H9 (cell line): ENCODE measurements at regions not wholly inside any gene's neighbourhood (a gene's known extent, or its start where the extent isn't known, plus 50 kb on each side); places are given as distances from the start of the nearest gene placed in this dataset.

ENCODE experiments used
- DNase-seq: peaks from one replicate; pipeline ENCODE4 v3.0.0-alpha.2; 2017
- H2AFZ ChIP-seq: one replicate; pipeline ENCODE4 v1.6.1; 2013; ENCODE audit warnings: mild to moderate bottlenecking, low read length, control low read depth, moderate library complexity
- H2AK5ac ChIP-seq: 2 replicates; pipeline ENCODE4 v1.6.1; 2013; ENCODE audit warnings: low read length, control low read depth, mixed read lengths; ENCODE audit not compliant: insufficient read length
- H2BK120ac ChIP-seq: one replicate; pipeline ENCODE4 v1.6.1; 2013; ENCODE audit warnings: low read depth, mild to moderate bottlenecking, low read length, control low read depth, inconsistent platforms; ENCODE audit not compliant: poor library complexity, severe bottlenecking
- H2BK12ac ChIP-seq: 2 replicates; pipeline ENCODE4 v1.6.1; 2013; ENCODE audit warnings: low read length, control low read depth, mixed read lengths, low read depth; ENCODE audit not compliant: insufficient read length
- H2BK15ac ChIP-seq: 2 replicates; pipeline ENCODE4 v1.6.1; 2013; ENCODE audit warnings: low read depth, low read length, control low read depth
- H2BK20ac ChIP-seq: one replicate; pipeline ENCODE4 v1.6.1; 2013; ENCODE audit warnings: low read depth, mild to moderate bottlenecking, low read length, control low read depth, inconsistent platforms; ENCODE audit not compliant: poor library complexity, severe bottlenecking
- H2BK5ac ChIP-seq: 2 replicates; pipeline ENCODE4 v1.6.1; 2013; ENCODE audit warnings: low read length, control low read depth, mixed read lengths; ENCODE audit not compliant: insufficient read length
- H3K14ac ChIP-seq: 2 replicates; pipeline ENCODE4 v1.6.1; 2013; ENCODE audit warnings: low read length, control low read depth; ENCODE audit not compliant: insufficient read depth
- H3K18ac ChIP-seq: 2 replicates; pipeline ENCODE4 v1.6.1; 2013; ENCODE audit warnings: low read depth, mild to moderate bottlenecking, mixed read lengths, low read length, control low read depth; ENCODE audit not compliant: insufficient read length
- H3K23ac ChIP-seq: 2 replicates; pipeline ENCODE4 v1.6.1; 2013; ENCODE audit warnings: low read length, control low read depth, mixed read lengths, low read depth; ENCODE audit not compliant: insufficient read length
- H3K23me2 ChIP-seq: 2 replicates; pipeline ENCODE4 v1.6.1; 2013; ENCODE audit warnings: low read depth, mild to moderate bottlenecking, mixed read lengths, low read length, control low read depth; ENCODE audit not compliant: insufficient read length, poor library complexity, severe bottlenecking
- H3K27ac ChIP-seq: 2 replicates; pipeline ENCODE4 v1.5.1; 2013; ENCODE audit warnings: low read length, control low read depth, mixed read lengths, low read depth; ENCODE audit not compliant: insufficient read length
- H3K27me3 ChIP-seq: 2 replicates; pipeline ENCODE4 v1.6.1; 2013; ENCODE audit warnings: low read length, control low read depth, inconsistent platforms; ENCODE audit not compliant: insufficient read depth
- H3K4ac ChIP-seq: 2 replicates; pipeline ENCODE4 v1.6.1; 2013; ENCODE audit warnings: low read depth, mild to moderate bottlenecking, control low read depth, inconsistent platforms, low read length, moderate library complexity
- H3K4me1 ChIP-seq: 2 replicates; pipeline ENCODE4 v1.6.1; 2013; ENCODE audit warnings: low read length, control low read depth, inconsistent platforms; ENCODE audit not compliant: insufficient read depth
- H3K4me2 ChIP-seq: 2 replicates; pipeline ENCODE4 v1.6.1; 2013; ENCODE audit warnings: low read length, control low read depth, mixed read lengths; ENCODE audit not compliant: insufficient read length, insufficient read depth
- H3K56ac ChIP-seq: 2 replicates; pipeline ENCODE4 v1.6.1; 2013; ENCODE audit warnings: low read depth, mild to moderate bottlenecking, mixed read lengths, low read length, control low read depth; ENCODE audit not compliant: insufficient read length
- H3K79me1 ChIP-seq: 2 replicates; pipeline ENCODE4 v1.6.1; 2013; ENCODE audit warnings: low read depth, mild to moderate bottlenecking, moderate library complexity, low read length, control low read depth, inconsistent platforms; ENCODE audit not compliant: insufficient read depth, poor library complexity, severe bottlenecking
- H3K79me2 ChIP-seq: 2 replicates; pipeline ENCODE4 v1.6.1; 2013; ENCODE audit warnings: low read length, control low read depth, inconsistent platforms; ENCODE audit not compliant: insufficient read depth
- H3K9ac ChIP-seq: 2 replicates; pipeline ENCODE4 v1.6.1; 2013; ENCODE audit warnings: low read length, control low read depth, mixed read lengths; ENCODE audit not compliant: insufficient read length; ENCODE audit errors: extremely low read depth
- H3K9me3 ChIP-seq: one replicate; pipeline ENCODE4 v1.6.1; 2013; ENCODE audit warnings: low read depth, low read length, inconsistent platforms; ENCODE audit not compliant: control insufficient read depth
- H3T11ph ChIP-seq: one replicate; pipeline ENCODE4 v1.6.1; 2013; ENCODE audit warnings: mild to moderate bottlenecking, low read length, control low read depth, inconsistent platforms
- H4K20me1 ChIP-seq: one replicate; pipeline ENCODE4 v1.6.1; 2013; ENCODE audit not compliant: control insufficient read depth, insufficient read length, insufficient read depth
- H4K5ac ChIP-seq: 2 replicates; pipeline ENCODE4 v1.6.1; 2013; ENCODE audit warnings: low read depth, mild to moderate bottlenecking, mixed read lengths, low read length, control low read depth; ENCODE audit not compliant: insufficient read length
- H4K8ac ChIP-seq: replicated peaks from 2 replicates; pipeline ENCODE4 v1.6.1; 2013; ENCODE audit warnings: low read length, control low read depth, mixed read lengths, low read depth; ENCODE audit not compliant: insufficient read length
- H4K91ac ChIP-seq: 2 replicates; pipeline ENCODE4 v1.6.1; 2013; ENCODE audit warnings: low read depth, mild to moderate bottlenecking, moderate library complexity, mixed read lengths, low read length, control low read depth; ENCODE audit not compliant: insufficient read length
- H3K27ac Mint-ChIP-seq, 3 experiments: 2 replicates in 2 of 3; 3 replicates in 1 of 3; pipeline ENCODE4 v1.8.0; 2020 to 2021; ENCODE audit warnings: mixed read lengths in 3 of 3, mild to moderate bottlenecking in 1 of 3, moderate library complexity in 1 of 3
- H3K27me3 Mint-ChIP-seq: 2 replicates; pipeline ENCODE4 v1.8.0; 2021; ENCODE audit warnings: low read depth, mild to moderate bottlenecking, moderate library complexity, mixed read lengths
- H3K36me3 Mint-ChIP-seq, 3 experiments: 2 replicates in 2 of 3; 3 replicates in 1 of 3; pipeline ENCODE4 v1.8.0; 2020 to 2021; ENCODE audit warnings: low read depth in 3 of 3, mixed read lengths in 3 of 3; ENCODE audit not compliant: insufficient read depth in 1 of 3
- H3K4me1 Mint-ChIP-seq, 2 experiments: 2 replicates each; pipeline ENCODE4 v1.8.0; 2020; ENCODE audit warnings: mixed read lengths in 2 of 2
- H3K4me3 Mint-ChIP-seq, 2 experiments: 2 replicates in 1 of 2; 3 replicates in 1 of 2; pipeline ENCODE4 v1.8.0; 2020 to 2021; ENCODE audit warnings: mild to moderate bottlenecking in 2 of 2, mixed read lengths in 2 of 2, moderate library complexity in 1 of 2
- H3K9me3 Mint-ChIP-seq, 2 experiments: 2 replicates in 1 of 2; 3 replicates in 1 of 2; pipeline ENCODE4 v1.8.0; 2020; ENCODE audit warnings: mild to moderate bottlenecking in 2 of 2, mixed read lengths in 2 of 2, moderate library complexity in 1 of 2
- WGBS: extraction: QIAGEN DNeasy Blood & Tissue Kit; methylation state at CpG from one replicate; pipeline ENCODE4 v1.1.7; 2013; ENCODE audit warnings: missing lambda C conversion rate, low lambda C conversion rate, mixed read lengths; ENCODE audit not compliant: insufficient read length; ENCODE audit errors: extremely low coverage; 5-methylcytosine and 5-hydroxymethylcytosine counted together
- TF ChIP-seq, protein P1 (sequence below): fragments of 200-600 bp; sonication (generic); conservative IDR thresholded peaks from 3 replicates; pipeline ENCODE4 v1.8.0; 2021; ENCODE audit warnings: antibody characterized with exemption, mild to moderate bottlenecking

DNA sequence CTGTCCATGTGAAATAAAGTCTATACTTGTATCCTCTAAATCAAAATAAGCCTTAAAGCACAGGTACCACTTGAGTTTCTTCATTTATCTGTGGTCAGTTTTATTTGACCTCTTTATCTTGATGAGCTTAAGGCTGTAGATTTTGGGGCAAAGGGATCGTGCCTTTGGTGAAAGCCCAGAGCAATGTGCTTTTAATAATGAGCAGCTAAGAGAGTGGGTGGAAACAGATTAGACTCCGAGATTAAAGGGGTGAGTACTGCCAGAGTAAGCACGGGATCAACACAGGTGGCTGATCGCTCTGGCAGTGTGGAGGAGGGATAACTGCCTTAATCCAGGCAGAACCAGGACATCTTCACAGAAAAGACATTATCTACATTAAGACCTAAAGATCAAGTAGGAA, 280.4 kb downstream of the TDRD15 start:
- Histone ChIP-seq H4K20me1 (no peaks in the 10 kb centered on the region), H3K27me3 (no peaks in the 10 kb centered on the region), H2BK5ac (no peak overlapping the region), H3K23me2 (no peaks in the 10 kb centered on the region), H3K79me1 (no peaks in the 10 kb centered on the region), H3K56ac (no peak overlapping the region), H2BK15ac (no peak overlapping the region), H2AFZ (no peak overlapping the region), H3K9ac (no peak overlapping the region), H3K4me2 (no peak overlapping the region), H3K4me1 (no peaks in the 10 kb centered on the region; the same call in 1 of the 2 replicates), H3K14ac (no peak overlapping the region), H2BK20ac (no peak overlapping the region), H4K5ac (no peak overlapping the region), H4K8ac (no peak overlapping the region), H3K9me3 (no peaks in the 10 kb centered on the region), H4K91ac (no peak overlapping the region), H3T11ph (no peak overlapping the region), H2AK5ac (no peak overlapping the region), H2BK12ac (no peak overlapping the region), H3K23ac (no peak overlapping the region), H3K4ac (no peak overlapping the region), H3K18ac (no peak overlapping the region), H3K79me2 (no peaks in the 10 kb centered on the region), H3K27ac (no peak overlapping the region), H2BK120ac (no peak overlapping the region)
- H3K36me3 Mint-ChIP-seq = no peaks in the 10 kb centered on the region
- no CpG with 5 or more reads among the region's 4 CpGs for WGBS
- no peak overlapping the region for H3K27ac Mint-ChIP-seq
- no peak overlapping the region for H3K4me3 Mint-ChIP-seq
- H3K4me1 Mint-ChIP-seq = peaks cover 3 to 5% of the 10 kb centered on the region in 2 experiments; a peak in 3 of 4 replicates
- no peaks in the 10 kb centered on the region; the same call in 1 of the 2 replicates for H3K27me3 Mint-ChIP-seq
- no peak for DNase-seq
- H3K9me3 Mint-ChIP-seq = no peaks in the 10 kb centered on the region
- TF ChIP-seq, protein P1, sequence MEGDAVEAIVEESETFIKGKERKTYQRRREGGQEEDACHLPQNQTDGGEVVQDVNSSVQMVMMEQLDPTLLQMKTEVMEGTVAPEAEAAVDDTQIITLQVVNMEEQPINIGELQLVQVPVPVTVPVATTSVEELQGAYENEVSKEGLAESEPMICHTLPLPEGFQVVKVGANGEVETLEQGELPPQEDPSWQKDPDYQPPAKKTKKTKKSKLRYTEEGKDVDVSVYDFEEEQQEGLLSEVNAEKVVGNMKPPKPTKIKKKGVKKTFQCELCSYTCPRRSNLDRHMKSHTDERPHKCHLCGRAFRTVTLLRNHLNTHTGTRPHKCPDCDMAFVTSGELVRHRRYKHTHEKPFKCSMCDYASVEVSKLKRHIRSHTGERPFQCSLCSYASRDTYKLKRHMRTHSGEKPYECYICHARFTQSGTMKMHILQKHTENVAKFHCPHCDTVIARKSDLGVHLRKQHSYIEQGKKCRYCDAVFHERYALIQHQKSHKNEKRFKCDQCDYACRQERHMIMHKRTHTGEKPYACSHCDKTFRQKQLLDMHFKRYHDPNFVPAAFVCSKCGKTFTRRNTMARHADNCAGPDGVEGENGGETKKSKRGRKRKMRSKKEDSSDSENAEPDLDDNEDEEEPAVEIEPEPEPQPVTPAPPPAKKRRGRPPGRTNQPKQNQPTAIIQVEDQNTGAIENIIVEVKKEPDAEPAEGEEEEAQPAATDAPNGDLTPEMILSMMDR = no peak
